Dermis blood vessel endothelial cell (primary cell): ENCODE measurements at regions not wholly inside any gene's neighbourhood (a gene's known extent, or its start where the extent isn't known, plus 50 kb on each side); places are given as distances from the start of the nearest gene placed in this dataset.
"Not testable (repeated sequence)": the region's sequence is repeated elsewhere in the genome, so short reads cannot be mapped to it uniquely, and the experiment has no call there.

Experiments used
- DNase-seq: peaks from one replicate; pipeline ENCODE4 v3.0.0; 2010

DNA sequence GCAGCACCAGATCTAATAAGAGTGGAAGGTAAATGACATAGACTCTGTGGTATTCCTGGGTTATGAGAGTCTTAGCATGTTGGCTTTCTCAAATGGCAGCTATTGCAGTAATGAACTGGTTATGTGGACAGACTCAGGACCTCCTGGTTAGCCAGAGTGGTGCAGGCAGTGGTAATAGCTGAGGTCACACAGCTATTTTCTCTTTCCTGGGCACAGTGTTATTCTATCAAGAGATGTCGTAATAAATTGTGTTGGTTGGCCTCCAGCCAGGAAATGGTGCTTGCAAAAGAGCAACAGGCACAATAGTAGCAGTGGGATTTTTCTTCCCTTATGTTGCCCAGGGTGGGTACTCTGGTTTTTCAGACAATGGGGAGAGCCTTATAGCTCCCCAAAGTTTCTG lies 279.2 kb upstream of the FGF16 start:
- DNase-seq: peak; percentile 54

DNA sequence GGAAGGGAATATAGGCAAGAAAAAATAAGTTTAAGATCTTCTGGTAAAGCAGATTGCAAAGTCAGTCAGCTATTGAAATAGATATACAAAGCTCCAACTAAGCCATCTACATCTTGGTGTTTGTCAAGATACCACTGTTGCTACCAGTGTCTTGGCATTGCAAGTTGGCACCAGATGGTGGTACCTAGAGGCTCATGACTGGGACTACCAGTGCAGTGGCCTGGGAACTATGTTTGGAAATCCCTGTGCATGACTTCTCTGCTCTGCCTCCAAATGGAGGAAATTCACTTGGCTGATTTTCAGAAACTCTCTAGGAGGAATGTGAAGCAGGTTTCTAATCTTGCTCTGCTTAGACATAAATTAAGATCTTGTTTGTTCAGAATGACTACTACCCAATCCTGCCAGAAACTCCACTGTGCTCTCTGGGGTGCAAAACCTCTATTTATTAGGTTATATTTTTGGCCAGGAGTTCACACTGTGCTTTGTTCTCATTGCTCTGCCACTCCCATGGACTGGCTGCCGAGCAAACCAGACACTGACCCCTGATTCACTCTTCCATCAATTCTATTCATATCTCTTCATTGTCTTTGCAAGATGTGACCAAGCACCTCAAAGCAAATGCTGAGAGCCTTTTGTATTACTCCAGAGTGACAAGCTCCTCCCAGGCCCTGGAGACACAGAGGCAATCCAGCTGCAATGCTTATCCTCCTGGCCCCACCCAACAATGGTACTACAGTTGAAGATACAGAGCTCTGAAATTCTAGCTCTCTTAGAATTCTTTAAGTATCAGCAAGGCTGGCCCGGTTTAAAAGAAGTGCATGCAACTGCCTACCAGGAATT lies 272.3 kb upstream of the FGF16 start:
- DNase-seq: peak; percentile 20

DNA sequence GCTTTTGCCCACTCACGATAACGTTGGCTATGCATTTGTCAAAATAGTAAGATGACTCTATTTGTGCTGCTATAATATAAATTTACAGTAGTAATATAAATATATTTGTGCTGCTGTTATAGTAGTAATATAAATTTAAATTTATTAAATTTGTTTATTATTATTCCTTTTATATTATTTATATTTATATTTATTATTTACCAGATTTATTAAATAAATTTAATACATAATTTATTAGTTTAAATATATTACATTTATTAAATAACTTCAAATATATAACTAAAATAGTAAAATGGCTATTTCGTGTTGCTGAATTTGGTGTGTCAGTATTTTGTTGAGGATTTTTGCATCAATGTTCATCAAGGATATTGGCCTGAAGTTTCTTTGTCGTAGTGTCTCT lies 246.5 kb upstream of the FGF16 start:
- no peak for DNase-seq

DNA sequence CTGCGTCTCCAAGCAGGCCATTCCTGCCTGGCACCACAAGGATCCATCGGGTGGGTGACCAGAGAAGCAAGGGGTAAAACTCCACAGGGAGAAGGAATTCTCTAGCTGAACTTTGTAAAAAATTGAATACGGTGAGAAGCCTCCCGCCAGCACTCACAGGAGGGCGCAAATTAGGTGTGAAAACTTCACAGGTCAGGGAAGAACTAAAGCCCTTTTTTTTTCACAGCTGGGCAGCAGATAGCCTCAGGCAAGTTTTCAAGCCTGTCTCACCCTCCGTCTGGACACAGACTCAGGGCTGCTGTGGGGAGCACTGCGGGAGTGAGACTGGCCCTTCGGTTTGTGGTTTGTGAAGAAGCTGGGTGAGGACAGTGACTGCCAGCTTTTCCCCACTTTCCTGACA lies 224.1 kb upstream of the FGF16 start:
- no peak for DNase-seq

DNA sequence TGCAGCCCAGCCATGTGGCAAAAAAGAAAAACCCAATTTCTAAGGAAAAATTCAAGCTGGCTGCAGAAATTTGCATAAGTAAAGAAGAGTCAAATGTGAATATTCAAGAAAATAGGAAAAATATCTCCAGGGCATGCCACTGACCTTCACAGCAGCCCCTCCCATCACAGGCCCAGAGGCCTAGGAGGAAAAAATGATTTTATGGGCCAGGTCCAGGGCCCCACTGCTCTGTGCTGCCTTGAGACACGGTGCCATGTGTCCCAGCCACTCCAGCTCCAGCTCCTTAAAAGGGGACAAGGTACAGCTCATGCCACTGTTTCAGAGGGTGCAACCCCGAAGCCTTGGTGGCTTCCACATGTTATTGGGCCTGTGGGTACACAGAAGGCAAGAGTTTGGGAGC lies 182.7 kb upstream of the FGF16 start:
- DNase-seq: no peak

DNA sequence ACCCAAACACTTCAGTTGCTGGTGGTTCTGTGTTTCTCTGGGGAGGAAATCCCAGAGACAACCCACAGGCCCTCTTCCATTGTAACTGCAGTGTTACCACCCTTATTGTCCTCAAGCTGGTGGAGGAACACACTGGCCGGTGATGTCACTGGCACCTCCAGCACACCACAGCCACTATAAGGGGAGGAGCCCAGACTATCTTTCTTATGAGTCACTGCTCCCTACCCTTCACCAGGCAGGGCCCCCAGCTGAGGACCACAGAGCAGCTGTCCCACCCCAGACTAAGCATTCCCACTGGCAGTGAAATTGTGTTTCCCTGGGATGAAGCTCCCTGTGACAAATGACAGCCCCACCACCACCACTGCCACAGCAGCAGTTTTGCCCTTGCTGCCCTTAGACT lies 171.8 kb upstream of the FGF16 start:
- peak; percentile 5 for DNase-seq

DNA sequence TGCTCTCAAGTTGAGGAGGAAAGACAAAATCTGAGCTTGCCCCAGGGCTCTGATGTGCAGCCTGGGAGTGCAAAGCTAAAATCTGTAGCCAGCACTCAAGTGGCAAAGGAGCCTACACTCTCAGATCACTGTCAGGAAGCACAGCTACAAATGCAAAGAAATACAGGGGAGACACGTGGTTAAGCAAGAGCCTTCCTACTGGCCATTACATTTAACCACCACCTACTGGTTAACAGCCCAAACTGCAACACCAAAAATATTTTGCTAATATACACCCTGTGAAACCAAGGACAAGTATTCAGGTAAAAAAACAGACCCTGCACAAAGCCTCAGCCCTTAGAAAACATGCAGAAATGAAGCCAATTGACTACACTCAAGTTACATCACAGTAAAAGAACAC lies 170.4 kb upstream of the FGF16 start:
- no peak for DNase-seq

DNA sequence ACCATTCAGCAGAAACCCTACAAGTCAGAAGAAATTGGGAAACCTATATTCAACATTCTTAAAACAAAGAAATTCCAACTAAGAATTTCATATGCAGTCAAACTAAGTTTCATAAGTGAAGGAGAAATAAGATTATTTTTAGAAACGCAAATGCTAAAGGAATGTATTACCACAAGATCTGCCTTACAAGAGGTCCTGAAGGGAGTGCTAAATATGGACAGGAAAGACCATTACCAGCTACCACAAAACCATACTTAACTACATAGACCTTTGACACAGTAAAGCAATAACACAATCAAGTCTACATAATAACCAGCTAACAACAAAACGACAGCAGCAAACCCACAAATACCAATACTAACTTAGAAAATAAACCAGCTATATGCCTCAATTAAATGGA lies 169.3 kb upstream of the FGF16 start:
- DNase-seq: no peak

DNA sequence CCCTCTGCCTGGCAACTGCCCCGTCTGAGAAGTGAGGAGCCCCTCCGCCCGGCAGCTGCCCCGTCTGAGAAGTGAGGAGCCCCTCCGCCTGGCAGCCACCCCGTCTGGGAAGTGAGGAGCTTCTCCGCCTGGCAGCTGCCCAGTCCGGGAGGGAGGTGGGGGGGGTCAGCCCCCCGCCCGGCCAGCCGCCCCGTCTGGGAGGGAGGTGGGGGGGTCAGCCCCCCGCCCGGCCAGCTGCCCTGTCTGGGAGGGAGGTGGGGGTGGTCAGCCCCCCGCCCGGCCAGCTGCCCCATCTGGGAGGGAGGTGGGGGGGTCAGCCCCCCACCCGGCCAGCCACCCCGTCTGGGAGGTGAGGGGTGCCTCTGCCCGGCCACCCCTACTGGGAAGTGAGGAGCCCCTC lies 167.8 kb upstream of the FGF16 start:
- not testable (repeated sequence) for DNase-seq

DNA sequence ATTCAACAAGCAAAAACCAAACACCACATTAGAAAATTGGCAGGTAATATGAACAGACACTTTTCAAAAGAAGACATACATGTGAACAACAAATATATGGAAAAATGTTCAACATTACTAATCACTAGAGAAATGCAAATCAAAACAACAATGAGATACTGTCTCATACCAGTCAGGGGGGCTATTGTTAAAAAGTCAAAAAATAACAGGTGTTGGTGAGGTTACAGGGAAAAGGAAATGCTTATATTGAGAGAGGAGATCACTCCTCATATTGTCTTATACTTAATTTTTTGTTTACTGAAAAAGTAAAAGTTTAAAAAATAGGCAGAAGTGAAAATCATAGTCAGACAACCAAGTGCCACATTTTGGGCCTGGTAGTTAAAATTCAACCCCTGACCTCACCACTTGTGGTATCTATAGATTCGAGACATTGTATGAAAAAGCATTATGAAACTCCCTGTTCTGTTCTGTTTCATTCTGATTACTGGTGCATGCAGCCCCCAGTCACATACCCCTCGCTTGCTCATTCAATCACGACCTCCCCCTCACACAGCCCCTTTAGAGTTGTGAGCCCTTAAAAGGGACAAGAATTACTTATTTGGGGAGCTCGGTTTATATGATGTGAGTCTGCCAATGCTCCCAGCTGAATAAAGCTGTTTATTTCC lies 153.7 kb upstream of the FGF16 start:
- no peak for DNase-seq

DNA sequence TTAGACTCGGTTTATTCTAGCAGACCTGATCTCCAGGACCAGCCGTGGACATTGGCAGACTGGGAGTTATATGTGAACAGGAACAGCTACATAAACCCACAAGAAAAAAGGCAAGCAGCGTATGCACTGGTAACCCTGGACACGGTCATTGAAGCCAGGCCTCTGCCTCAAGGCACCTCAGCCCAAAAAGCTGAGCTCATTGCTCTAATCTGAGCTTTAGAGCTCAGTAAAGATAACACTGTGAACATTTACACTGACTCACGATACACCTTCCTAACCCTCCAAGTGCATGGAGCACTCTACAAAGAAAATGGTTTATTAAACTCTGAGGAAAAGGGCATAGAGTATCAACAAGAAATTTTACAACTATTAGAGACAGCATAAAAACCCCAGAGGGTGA lies 148.9 kb upstream of the FGF16 start:
- no peak for DNase-seq

DNA sequence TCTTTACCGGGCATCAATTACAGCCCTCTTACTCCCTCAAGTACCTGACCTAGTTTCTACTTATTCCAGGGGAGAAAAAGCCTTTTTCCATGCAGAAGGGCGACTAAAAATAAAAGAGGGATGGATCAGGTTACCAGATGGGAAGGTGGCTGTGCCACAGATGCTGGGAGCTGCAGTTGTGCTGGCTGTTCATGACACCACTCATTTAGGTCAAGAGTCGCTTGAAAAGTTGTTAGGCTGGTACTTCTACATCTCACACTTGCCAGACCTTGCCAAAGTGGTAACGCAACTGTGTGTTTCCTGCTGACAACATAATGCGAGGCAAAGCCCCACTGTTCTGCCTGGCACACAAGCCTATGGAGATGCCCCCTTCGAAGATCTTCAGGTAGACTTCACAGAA lies 148.4 kb upstream of the FGF16 start:
- no peak for DNase-seq

DNA sequence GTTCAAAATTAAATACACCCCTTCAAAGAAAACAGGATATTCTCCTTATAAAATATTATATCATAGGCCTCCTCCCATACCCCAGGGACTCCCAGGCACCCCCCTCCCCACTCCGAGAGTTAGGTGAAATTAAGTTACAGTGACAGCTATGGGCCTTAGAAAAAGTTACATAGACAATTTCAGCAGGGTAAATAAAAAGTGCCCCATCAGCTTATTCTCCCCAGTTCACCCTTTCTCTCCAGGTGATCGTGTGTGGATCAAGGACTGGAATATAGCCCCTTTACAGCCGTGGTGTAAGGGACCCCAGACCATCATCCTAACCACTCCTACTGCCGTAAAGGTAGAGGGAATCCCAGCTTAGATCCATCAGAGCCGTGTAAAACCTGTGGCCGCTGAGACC lies 147.6 kb upstream of the FGF16 start:
- DNase-seq: no peak

DNA sequence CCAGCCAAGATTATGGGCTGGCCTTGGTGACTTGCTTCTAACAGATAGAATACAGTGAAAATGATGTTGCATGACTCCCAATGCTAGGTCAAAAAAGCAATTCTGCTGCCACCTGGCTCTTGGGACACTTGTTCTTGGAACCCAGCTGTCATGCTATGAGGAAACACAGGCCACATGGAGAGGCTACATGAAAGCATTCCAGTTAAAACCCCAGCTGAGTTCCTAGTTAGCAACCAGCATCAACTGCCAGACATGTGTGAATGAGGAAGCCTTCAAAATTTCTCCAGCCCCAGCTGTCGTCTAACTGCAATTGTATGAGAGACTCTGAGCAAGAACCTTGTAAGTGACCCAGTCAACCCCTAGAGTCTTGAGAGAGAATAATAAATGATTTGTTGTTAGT lies 105.2 kb upstream of the FGF16 start:
- DNase-seq: no peak

DNA sequence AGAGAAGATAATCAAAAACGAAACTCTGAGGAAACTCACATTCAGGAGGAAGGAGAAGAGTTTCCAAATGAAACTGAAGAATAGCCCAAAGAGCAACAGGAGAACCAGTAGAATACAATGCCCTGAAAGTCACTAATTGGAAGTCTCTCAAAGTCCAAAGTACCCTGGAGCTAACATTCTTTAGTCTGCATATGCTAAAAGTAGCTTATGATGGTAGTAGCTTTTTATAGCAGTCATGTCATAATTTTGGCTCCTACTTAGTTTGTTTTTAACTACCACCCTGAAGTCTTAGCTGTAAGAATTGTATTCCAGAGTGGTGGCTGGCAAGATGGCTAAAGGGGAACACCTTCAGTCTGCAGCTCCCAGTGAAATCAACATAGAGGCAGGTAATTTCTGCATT lies 100.3 kb upstream of the FGF16 start:
- DNase-seq: no peak

DNA sequence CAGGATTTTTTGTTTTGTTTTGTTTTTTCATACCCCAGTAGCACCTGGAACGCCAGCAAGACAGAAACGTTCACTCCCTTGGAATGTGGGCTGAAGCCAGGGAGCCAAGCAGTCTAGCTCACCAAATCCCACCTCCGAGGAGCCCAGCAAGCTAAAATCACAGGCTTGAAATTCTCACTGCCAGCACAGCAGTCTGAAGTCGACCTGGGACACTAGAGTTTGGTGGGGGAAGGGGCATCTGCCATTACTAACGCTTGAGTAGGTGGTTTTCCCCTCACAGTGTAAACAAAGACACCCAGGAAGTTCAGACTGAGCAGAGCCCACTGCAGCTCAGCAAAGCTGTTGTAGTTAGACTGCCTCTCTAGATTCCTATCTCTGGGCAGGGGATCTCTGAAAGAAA lies 99.6 kb upstream of the FGF16 start:
- DNase-seq: no peak

DNA sequence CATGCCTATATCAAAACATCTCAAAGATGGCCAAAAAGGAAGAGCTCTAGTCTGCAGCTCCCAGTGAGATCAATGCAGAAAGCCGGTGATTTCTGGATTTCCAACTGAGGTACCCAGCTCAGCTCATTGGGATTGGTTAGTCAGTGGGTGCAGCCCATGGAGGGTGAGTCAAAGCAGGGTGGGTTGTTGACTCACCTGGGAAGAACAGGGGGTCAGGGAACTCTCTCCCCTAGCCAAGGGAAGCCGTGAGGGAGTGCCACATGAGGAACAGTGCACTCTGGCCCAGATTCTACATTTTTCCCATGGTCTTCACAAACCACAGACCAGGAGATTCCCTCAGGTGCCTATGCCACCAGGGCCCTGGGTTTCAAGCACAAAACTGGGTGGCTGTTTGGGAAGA lies 57.3 kb upstream of the FGF16 start:
- no peak for DNase-seq

DNA sequence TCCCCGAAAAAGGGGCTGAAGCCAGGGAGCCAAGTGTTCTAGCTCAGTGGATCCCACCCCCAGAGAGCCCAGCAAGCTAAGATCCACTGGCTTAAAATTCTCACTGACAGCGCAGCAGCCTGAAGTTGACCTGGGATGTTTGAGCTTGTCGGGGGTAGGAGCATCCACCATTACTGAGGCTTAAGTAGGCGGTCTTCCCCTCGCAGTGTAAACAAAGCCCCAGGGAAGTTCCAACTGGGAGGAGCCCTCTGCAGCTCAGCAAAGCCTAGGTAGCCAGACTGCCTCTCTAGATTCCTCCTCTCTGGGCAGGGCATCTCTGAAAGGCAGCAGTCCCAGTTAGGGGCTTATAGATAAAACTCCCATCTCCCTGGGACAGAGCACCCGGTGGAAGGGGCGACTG lies 56.8 kb upstream of the FGF16 start:
- DNase-seq: not testable (repeated sequence)

DNA sequence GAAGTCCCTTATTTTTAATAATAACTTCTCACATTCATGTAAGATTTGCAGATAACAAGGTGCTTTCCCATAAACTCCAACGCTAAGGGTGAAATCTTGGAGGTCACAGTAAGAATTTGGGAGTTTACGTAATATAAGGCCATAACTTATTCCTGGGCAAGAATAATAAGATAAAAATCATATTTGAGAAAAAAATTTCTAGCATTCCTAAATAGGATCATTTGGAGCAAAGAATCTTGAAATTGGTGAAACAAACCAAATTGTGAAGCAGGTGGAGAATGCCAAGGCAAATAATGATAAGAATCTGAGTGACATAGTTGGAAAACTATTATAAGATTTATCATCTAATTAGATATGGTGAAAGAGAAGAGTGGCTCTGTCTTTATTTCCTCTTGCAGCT lies 50.4 kb upstream of the FGF16 start:
- no peak for DNase-seq
